Neuronal stem cell (in vitro differentiated cells): ENCODE measurements at regions not wholly inside any gene's neighbourhood (a gene's known extent, or its start where the extent isn't known, plus 50 kb on each side); places are given as distances from the start of the nearest gene placed in this dataset.

Experiments used
- DNase-seq: peaks from one replicate; pipeline ENCODE4 v3.0.0-alpha.2; 2013; ENCODE audit warnings: low spot score
- H2AFZ ChIP-seq: one replicate; pipeline ENCODE4 v1.6.1; 2013; ENCODE audit warnings: mild to moderate bottlenecking, low read length, inconsistent platforms
- H2AK5ac ChIP-seq: 2 replicates; pipeline ENCODE4 v1.6.1; 2013; ENCODE audit warnings: low read depth, mild to moderate bottlenecking, inconsistent platforms, low read length, moderate library complexity, mixed read lengths
- H2BK120ac ChIP-seq: 2 replicates; pipeline ENCODE4 v1.6.1; 2013; ENCODE audit warnings: low read depth, mild to moderate bottlenecking, inconsistent platforms, low read length, moderate library complexity, mixed read lengths
- H2BK12ac ChIP-seq: one replicate; pipeline ENCODE4 v1.6.1; 2013; ENCODE audit warnings: low read length, inconsistent platforms
- H2BK15ac ChIP-seq: 2 replicates; pipeline ENCODE4 v1.6.1; 2013; ENCODE audit warnings: mild to moderate bottlenecking, low read length, inconsistent platforms, mixed read lengths
- H2BK5ac ChIP-seq: one replicate; pipeline ENCODE4 v1.6.1; 2013; ENCODE audit warnings: inconsistent platforms, mild to moderate bottlenecking, low read length, moderate library complexity
- H3K14ac ChIP-seq: one replicate; pipeline ENCODE4 v1.6.1; 2013; ENCODE audit warnings: low read length, inconsistent platforms
- H3K18ac ChIP-seq: 2 replicates; pipeline ENCODE4 v1.6.1; 2013; ENCODE audit warnings: low read length, inconsistent platforms
- H3K23ac ChIP-seq: 2 replicates; pipeline ENCODE4 v1.6.1; 2013; ENCODE audit warnings: low read depth, mild to moderate bottlenecking, mixed read lengths, low read length, inconsistent platforms; ENCODE audit not compliant: poor library complexity
- H3K27ac ChIP-seq: replicated peaks from 3 replicates; pipeline ENCODE4 v1.5.1; 2013; ENCODE audit warnings: low read length, inconsistent platforms
- H3K27me3 ChIP-seq, 3 experiments: 2 replicates each; pipeline ENCODE4 v1.6.1; 2013; ENCODE audit warnings: low read length in 3 of 3, mild to moderate bottlenecking in 2 of 3, inconsistent platforms in 1 of 3, low read depth in 1 of 3, mixed read lengths in 1 of 3, moderate library complexity in 1 of 3; ENCODE audit not compliant: control insufficient read depth in 3 of 3, insufficient read depth in 3 of 3
- H3K36me3 ChIP-seq, 2 donors: replicated peaks in 1 of 2; 2 replicates each; pipeline ENCODE4 v1.6.1; 2013; ENCODE audit warnings: low read length in 2 of 2; ENCODE audit not compliant: control insufficient read depth in 2 of 2, insufficient read depth in 2 of 2
- H3K4ac ChIP-seq: 2 replicates; pipeline ENCODE4 v1.6.1; 2013; ENCODE audit warnings: inconsistent platforms, mild to moderate bottlenecking, low read length, moderate library complexity
- H3K4me1 ChIP-seq, 2 donors: 1 replicate in 1 of 2; 2 replicates in 1 of 2; pipeline ENCODE4 v1.6.1; 2013; ENCODE audit warnings: low read length in 2 of 2, low read depth in 1 of 2; ENCODE audit not compliant: control insufficient read depth in 2 of 2, insufficient read depth in 1 of 2
- H3K4me2 ChIP-seq: one replicate; pipeline ENCODE4 v1.6.1; 2013; ENCODE audit warnings: mild to moderate bottlenecking, low read length, inconsistent platforms; ENCODE audit not compliant: insufficient read depth, poor library complexity, severe bottlenecking
- H3K4me3 ChIP-seq, 2 donors: 2 replicates each; pipeline ENCODE4 v1.5.1; 2013; ENCODE audit warnings: low read length in 2 of 2, mild to moderate bottlenecking in 2 of 2, inconsistent platforms in 1 of 2, moderate library complexity in 1 of 2
- H3K79me1 ChIP-seq: one replicate; pipeline ENCODE4 v1.6.1; 2013; ENCODE audit warnings: low read depth, mild to moderate bottlenecking, inconsistent platforms, low read length, moderate library complexity
- H3K9ac ChIP-seq: one replicate; pipeline ENCODE4 v1.6.1; 2013; ENCODE audit warnings: mild to moderate bottlenecking, low read depth, low read length, inconsistent platforms; ENCODE audit not compliant: poor library complexity
- H3K9me3 ChIP-seq, 2 donors: replicated peaks in 1 of 2; 2 replicates each; pipeline versions ENCODE3 to v1.6.1; 2013; ENCODE audit warnings: low read length in 2 of 2, mild to moderate bottlenecking in 2 of 2, inconsistent platforms in 1 of 2, low read depth in 1 of 2, mixed read lengths in 1 of 2, moderate library complexity in 1 of 2; ENCODE audit not compliant: control insufficient read depth in 2 of 2, insufficient read depth in 1 of 2
- H4K8ac ChIP-seq: one replicate; pipeline ENCODE4 v1.6.1; 2013; ENCODE audit warnings: low read depth, mild to moderate bottlenecking, inconsistent platforms, low read length, moderate library complexity
- H4K91ac ChIP-seq: one replicate; pipeline ENCODE4 v1.6.1; 2013; ENCODE audit warnings: low read length, low read depth, mild to moderate bottlenecking, inconsistent platforms; ENCODE audit not compliant: poor library complexity
- WGBS, 2 donors: extraction: QIAGEN DNeasy Blood & Tissue Kit; methylation state at CpG; one replicate each; pipeline ENCODE4 v1.1.7; 2013; ENCODE audit warnings: missing lambda C conversion rate in 2 of 2, mixed read lengths in 1 of 2; ENCODE audit not compliant: insufficient read length in 2 of 2, insufficient replicate concordance in 1 of 2; ENCODE audit errors: extremely low coverage in 2 of 2; 5-methylcytosine and 5-hydroxymethylcytosine counted together

DNA sequence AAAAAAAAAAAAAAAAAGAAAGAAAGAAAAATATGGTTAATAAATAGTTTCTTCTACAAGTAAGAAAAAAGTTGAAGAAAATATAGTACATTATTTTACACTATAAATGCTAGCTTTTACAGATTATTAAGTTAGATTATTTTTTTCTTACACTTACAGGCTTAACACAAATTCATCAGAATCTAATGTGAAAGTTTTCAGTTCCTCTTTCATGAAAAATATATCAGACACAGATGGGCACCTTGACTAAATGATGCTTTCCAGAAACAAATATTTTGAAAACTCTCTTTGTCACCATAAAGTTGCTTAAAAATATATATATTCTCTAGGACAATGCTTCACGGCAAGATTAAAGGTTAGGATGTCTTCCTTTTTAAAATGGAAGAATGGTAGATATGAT is 321.8 kb upstream of the HSF2 start:
- no peak overlapping the region for H2BK120ac ChIP-seq
- H3K4me1 ChIP-seq: peaks cover 0 to 2% of the 10 kb centered on the region in 2 donors
- no peak overlapping the region for H2BK12ac ChIP-seq
- H2AK5ac ChIP-seq: no peak overlapping the region
- H2AFZ ChIP-seq: no peak overlapping the region
- no peak overlapping the region for H2BK5ac ChIP-seq
- H4K91ac ChIP-seq: no peak overlapping the region
- no peak overlapping the region for H3K27ac ChIP-seq
- no peak overlapping the region for H3K23ac ChIP-seq
- H3K9ac ChIP-seq: no peak overlapping the region
- H3K4ac ChIP-seq: no peak overlapping the region
- no peak overlapping the region for H3K4me3 ChIP-seq
- H2BK15ac ChIP-seq: no peak overlapping the region
- H3K14ac ChIP-seq: no peak overlapping the region
- no peak overlapping the region for H4K8ac ChIP-seq
- no peaks in the 10 kb centered on the region for H3K27me3 ChIP-seq
- no peaks in the 10 kb centered on the region for H3K79me1 ChIP-seq
- H3K36me3 ChIP-seq: no peaks in the 10 kb centered on the region
- no CpG with 5 or more reads among the region's 1 CpG for WGBS, 2 donors
- peaks cover 0 to 2% of the 10 kb centered on the region in 2 donors for H3K9me3 ChIP-seq
- no peak overlapping the region for H3K4me2 ChIP-seq
- DNase-seq: no peak
- H3K18ac ChIP-seq: no peak overlapping the region

DNA sequence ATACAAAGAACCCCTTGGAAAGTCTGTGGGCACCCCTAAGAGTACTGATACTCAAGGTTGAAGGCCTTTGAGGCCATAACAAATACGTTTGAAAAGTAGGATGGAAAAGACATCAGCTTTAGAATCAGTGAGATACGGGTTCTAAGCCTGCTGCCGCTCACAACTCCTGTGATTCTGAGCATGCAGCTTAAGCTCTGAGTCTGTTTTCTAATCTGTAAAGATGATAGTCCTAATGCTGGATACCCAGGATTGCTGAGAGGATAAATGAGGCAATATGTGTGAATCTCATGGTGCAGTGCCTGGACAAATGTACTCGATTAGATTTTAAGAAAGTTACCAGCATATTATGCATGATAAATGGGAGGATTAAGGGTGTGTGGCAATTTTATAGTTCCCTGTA is 321.0 kb upstream of the HSF2 start:
- H2AFZ ChIP-seq: no peak overlapping the region
- no peak overlapping the region for H3K4me3 ChIP-seq
- H3K18ac ChIP-seq: no peak overlapping the region
- H3K4me1 ChIP-seq: peaks cover 0 to 2% of the 10 kb centered on the region in 2 donors
- no peaks in the 10 kb centered on the region for H3K79me1 ChIP-seq
- H4K8ac ChIP-seq: no peak overlapping the region
- H3K9me3 ChIP-seq: peaks cover 0 to 2% of the 10 kb centered on the region in 2 donors
- H2BK120ac ChIP-seq: no peak overlapping the region
- H3K23ac ChIP-seq: no peak overlapping the region
- no peak overlapping the region for H2BK5ac ChIP-seq
- no peak overlapping the region for H3K4me2 ChIP-seq
- H4K91ac ChIP-seq: no peak overlapping the region
- H2AK5ac ChIP-seq: no peak overlapping the region
- no CpG with 5 or more reads among the region's 4 CpGs for WGBS, 2 donors
- H3K14ac ChIP-seq: no peak overlapping the region
- no peak overlapping the region for H3K27ac ChIP-seq
- H3K4ac ChIP-seq: no peak overlapping the region
- no peaks in the 10 kb centered on the region for H3K36me3 ChIP-seq
- no peak overlapping the region for H2BK15ac ChIP-seq
- no peak overlapping the region for H3K9ac ChIP-seq
- no peaks in the 10 kb centered on the region for H3K27me3 ChIP-seq
- DNase-seq: no peak
- no peak overlapping the region for H2BK12ac ChIP-seq

- no peak overlapping the region for H3K4me2 ChIP-seq
- no peaks in the 10 kb centered on the region for H3K27me3 ChIP-seq
- H2AK5ac ChIP-seq: no peak overlapping the region
- H3K4me1 ChIP-seq: peaks cover 0 to 2% of the 10 kb centered on the region in 2 donors
- no peak overlapping the region for H3K27ac ChIP-seq
- no peaks in the 10 kb centered on the region for H3K79me1 ChIP-seq
- H3K4ac ChIP-seq: no peak overlapping the region
- peaks cover 0 to 2% of the 10 kb centered on the region in 2 donors for H3K9me3 ChIP-seq
- H2BK15ac ChIP-seq: no peak overlapping the region
- WGBS, 2 donors: no CpG with 5 or more reads among the region's 3 CpGs
- no peak for DNase-seq
- no peak overlapping the region for H3K4me3 ChIP-seq
- H4K8ac ChIP-seq: no peak overlapping the region
- no peak overlapping the region for H2BK120ac ChIP-seq
- no peaks in the 10 kb centered on the region for H3K36me3 ChIP-seq
- H4K91ac ChIP-seq: no peak overlapping the region
- no peak overlapping the region for H3K18ac ChIP-seq
- H3K23ac ChIP-seq: no peak overlapping the region
- H2AFZ ChIP-seq: no peak overlapping the region
- no peak overlapping the region for H3K14ac ChIP-seq
- H2BK12ac ChIP-seq: no peak overlapping the region
- no peak overlapping the region for H3K9ac ChIP-seq
- no peak overlapping the region for H2BK5ac ChIP-seq
Observed at GRCh38 chr6:122079916-122080315, 319.5 kb upstream of the HSF2 start.

- Histone ChIP-seq H3K9me3 (peaks cover 0 to 2% of the 10 kb centered on the region in 2 donors), H2BK5ac (no peak overlapping the region), H3K27me3 (no peaks in the 10 kb centered on the region), H2BK120ac (no peak overlapping the region), H3K4me1 (no peaks in the 10 kb centered on the region), H2BK15ac (no peak overlapping the region), H2BK12ac (no peak overlapping the region), H3K23ac (no peak overlapping the region), H3K4ac (no peak overlapping the region), H2AFZ (no peak overlapping the region), H3K4me3 (no peak overlapping the region), H3K9ac (no peak overlapping the region), H4K8ac (no peak overlapping the region), H3K4me2 (no peak overlapping the region), H3K14ac (no peak overlapping the region), H3K27ac (no peak overlapping the region), H3K18ac (no peak overlapping the region), H3K36me3 (no peaks in the 10 kb centered on the region), H2AK5ac (no peak overlapping the region), H3K79me1 (no peaks in the 10 kb centered on the region), H4K91ac (no peak overlapping the region)
- DNase-seq: no peak
- WGBS, 2 donors: no CpG with 5 or more reads among the region's 5 CpGs
Observed at GRCh38 chr6:122081921-122082320, 317.5 kb upstream of the HSF2 start.
